Nephron (organoid): ENCODE measurements at regions not wholly inside any gene's neighbourhood (a gene's known extent, or its start where the extent isn't known, plus 50 kb on each side); places are given as distances from the start of the nearest gene placed in this dataset.

Experiments used
- H3K27ac Mint-ChIP-seq, 3 experiments: 2 replicates each; pipeline ENCODE4 v1.8.0; 2020; ENCODE audit warnings: mixed read lengths in 3 of 3, mild to moderate bottlenecking in 2 of 3, moderate library complexity in 1 of 3
- H3K27me3 Mint-ChIP-seq: 2 replicates; pipeline ENCODE4 v1.8.0; 2021; ENCODE audit warnings: low read depth, mild to moderate bottlenecking, moderate library complexity, mixed read lengths
- H3K36me3 Mint-ChIP-seq: 2 replicates; pipeline ENCODE4 v1.8.0; 2020; ENCODE audit warnings: low read depth, mixed read lengths
- H3K4me1 Mint-ChIP-seq: 2 replicates; pipeline ENCODE4 v1.8.0; 2020; ENCODE audit warnings: mixed read lengths
- H3K4me3 Mint-ChIP-seq, 3 experiments: 2 replicates each; pipeline ENCODE4 v1.8.0; 2020; ENCODE audit warnings: mild to moderate bottlenecking in 3 of 3, mixed read lengths in 3 of 3, moderate library complexity in 2 of 3
- H3K9me3 Mint-ChIP-seq: 2 replicates; pipeline ENCODE4 v1.8.0; 2020; ENCODE audit warnings: mixed read lengths
- TF ChIP-seq, protein P1 (sequence below), 3 experiments: fragments of 200-600 bp; sonication (generic); IDR thresholded peaks; one replicate each; pipeline ENCODE4 v1.5.0; 2021; ENCODE audit warnings: antibody characterized with exemption in 3 of 3; ENCODE audit not compliant: unreplicated experiment in 3 of 3

DNA sequence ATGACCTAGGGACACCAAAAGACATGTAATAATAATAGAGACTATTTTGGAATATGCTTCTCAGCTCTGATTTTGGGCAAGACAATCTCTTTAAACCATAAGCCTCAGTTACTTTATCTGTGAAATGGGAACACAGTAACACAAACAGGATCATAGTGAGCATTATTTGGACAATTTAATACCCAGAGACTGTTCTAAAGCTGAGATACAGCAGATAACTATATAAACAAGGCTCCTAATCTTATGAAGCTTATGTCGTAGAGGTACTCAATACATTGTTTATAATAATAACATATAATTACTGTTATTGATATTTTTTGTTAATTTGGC lies 250.8 kb downstream of the SEC61B start:
- Mint-ChIP-seq H3K27ac (no peak overlapping the region), H3K4me3 (no peak overlapping the region), H3K9me3 (no peaks in the 10 kb centered on the region), H3K36me3 (no peaks in the 10 kb centered on the region), H3K4me1 (peaks cover 8% of the 10 kb centered on the region), H3K27me3 (no peaks in the 10 kb centered on the region)
- TF ChIP-seq, protein P1, sequence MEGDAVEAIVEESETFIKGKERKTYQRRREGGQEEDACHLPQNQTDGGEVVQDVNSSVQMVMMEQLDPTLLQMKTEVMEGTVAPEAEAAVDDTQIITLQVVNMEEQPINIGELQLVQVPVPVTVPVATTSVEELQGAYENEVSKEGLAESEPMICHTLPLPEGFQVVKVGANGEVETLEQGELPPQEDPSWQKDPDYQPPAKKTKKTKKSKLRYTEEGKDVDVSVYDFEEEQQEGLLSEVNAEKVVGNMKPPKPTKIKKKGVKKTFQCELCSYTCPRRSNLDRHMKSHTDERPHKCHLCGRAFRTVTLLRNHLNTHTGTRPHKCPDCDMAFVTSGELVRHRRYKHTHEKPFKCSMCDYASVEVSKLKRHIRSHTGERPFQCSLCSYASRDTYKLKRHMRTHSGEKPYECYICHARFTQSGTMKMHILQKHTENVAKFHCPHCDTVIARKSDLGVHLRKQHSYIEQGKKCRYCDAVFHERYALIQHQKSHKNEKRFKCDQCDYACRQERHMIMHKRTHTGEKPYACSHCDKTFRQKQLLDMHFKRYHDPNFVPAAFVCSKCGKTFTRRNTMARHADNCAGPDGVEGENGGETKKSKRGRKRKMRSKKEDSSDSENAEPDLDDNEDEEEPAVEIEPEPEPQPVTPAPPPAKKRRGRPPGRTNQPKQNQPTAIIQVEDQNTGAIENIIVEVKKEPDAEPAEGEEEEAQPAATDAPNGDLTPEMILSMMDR (IDR thresholded peaks at IDR 0.05; ENCODE audit: unreplicated experiment in 3 of 3), result no peak

DNA sequence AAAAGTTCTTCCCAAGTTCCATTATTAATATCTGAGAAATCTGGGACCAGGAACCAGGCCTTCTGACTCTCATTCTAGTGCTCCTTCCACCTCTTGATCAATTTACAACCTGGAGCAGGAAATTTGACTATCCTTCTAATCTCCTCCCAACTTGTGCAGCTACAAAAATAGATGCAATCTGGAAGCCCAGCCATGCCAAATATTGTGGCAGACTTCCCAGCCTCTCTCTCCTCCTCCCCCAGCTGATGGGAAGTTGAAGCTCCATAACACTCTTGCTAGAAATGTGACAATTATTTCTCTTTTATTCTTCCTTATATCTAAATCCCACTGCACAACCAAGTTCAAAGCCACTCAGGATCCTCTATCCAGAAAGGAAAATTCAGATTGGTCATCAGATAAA lies 252.1 kb downstream of the SEC61B start:
- no peaks in the 10 kb centered on the region for H3K27me3 Mint-ChIP-seq
- H3K4me3 Mint-ChIP-seq, result no peak overlapping the region
- H3K36me3 Mint-ChIP-seq, result no peaks in the 10 kb centered on the region
- H3K9me3 Mint-ChIP-seq, result no peaks in the 10 kb centered on the region
- no peak overlapping the region for H3K27ac Mint-ChIP-seq
- H3K4me1 Mint-ChIP-seq, result peaks cover 8% of the 10 kb centered on the region
- TF ChIP-seq, protein P1 (IDR thresholded peaks at IDR 0.05; ENCODE audit: unreplicated experiment in 3 of 3), result no peak

DNA sequence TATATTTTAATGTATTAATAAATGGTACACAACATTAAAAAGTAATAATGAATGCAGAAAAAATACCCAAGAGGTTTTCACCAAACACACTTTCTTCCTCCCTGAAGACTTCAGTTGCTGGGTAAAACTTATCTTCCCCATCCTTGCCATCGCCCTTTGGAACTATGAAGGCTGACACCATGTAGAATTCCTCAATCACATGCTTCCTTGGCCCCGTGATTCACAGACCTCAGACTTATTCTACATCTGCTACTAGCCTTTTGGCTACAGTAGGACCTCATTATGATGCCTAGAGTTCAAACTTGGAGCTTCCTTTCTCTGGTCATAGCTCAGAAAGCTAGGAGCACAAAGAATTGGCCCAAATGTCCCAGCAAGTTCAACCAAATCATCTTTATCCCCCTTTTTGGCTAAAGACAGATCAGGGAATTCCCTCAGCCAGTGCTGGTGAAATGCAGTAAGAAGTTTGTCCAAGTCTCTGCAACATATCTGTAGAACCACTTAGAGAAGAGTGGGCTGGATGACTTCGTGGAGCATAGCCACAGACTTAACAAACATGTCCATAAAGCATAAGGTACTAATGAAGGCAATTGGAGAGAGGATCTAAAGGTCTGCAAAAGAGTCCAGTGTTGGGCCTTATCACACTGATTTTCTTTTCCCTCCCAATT lies 253.5 kb downstream of the SEC61B start:
- peaks cover 8% of the 10 kb centered on the region for H3K4me1 Mint-ChIP-seq
- H3K27me3 Mint-ChIP-seq, result no peaks in the 10 kb centered on the region
- no peaks in the 10 kb centered on the region for H3K36me3 Mint-ChIP-seq
- TF ChIP-seq, protein P1 (IDR thresholded peaks at IDR 0.05; ENCODE audit: unreplicated experiment in 3 of 3), result no peak
- no peak overlapping the region for H3K4me3 Mint-ChIP-seq
- H3K27ac Mint-ChIP-seq, result no peak overlapping the region
- no peaks in the 10 kb centered on the region for H3K9me3 Mint-ChIP-seq

DNA sequence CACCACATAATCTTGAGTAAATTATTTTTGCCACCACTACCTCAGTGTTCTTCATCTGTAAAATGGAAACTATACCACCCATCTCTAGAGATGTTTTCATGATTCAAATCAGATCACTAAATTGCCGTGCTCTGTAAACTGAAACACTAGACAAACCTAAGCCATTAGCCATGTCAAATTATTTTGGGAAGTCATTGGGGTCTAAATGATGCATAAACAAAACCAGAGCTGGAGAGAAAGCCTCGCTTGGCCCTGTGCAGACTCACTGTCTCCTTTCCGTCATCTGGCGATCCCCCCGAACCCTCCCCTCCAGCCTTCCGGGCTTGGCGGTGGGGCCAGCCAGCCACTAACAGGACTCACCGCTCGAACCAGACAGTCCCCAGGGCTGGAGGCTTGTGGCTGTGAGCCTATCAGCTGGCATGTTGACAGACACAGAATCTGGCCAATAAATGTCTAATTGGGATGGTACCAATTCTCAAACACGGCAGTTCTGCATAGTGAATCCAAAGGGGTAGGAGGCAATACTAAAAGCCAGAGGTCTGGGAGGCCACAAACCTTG lies 256.5 kb downstream of the SEC61B start:
- no peaks in the 10 kb centered on the region for H3K27me3 Mint-ChIP-seq
- no peaks in the 10 kb centered on the region for H3K36me3 Mint-ChIP-seq
- no peak overlapping the region for H3K4me3 Mint-ChIP-seq
- no peaks in the 10 kb centered on the region for H3K9me3 Mint-ChIP-seq
- H3K4me1 Mint-ChIP-seq, result peaks cover 8% of the 10 kb centered on the region
- H3K27ac Mint-ChIP-seq, result no peak overlapping the region
- TF ChIP-seq, protein P1 (IDR thresholded peaks at IDR 0.05; ENCODE audit: unreplicated experiment in 3 of 3), result no peak

DNA sequence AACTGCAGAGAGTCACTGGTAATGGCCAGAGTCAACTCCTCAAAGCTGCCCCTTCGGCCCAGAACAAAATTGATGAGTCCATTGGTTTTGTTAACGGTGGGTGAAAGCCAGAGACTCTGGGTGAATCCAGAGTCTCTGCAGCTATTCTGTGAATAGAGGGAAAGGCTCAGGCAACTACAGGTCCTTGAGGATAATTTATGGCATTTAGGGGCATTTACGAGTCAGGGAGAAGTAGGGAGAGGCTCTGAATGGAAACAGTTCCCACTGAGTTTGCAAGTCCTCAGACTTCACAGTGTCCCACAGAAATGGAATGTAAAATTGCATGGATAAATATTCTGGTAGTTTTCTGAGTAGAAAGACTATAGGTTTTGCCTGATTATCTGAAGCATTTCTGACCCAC lies 257.8 kb downstream of the SEC61B start:
- Mint-ChIP-seq H3K27me3 (no peaks in the 10 kb centered on the region), H3K36me3 (no peaks in the 10 kb centered on the region), H3K27ac (no peak overlapping the region), H3K4me1 (no peaks in the 10 kb centered on the region), H3K9me3 (no peaks in the 10 kb centered on the region), H3K4me3 (no peak overlapping the region)
- TF ChIP-seq, protein P1 (IDR thresholded peaks at IDR 0.05; ENCODE audit: unreplicated experiment in 3 of 3), result no peak

DNA sequence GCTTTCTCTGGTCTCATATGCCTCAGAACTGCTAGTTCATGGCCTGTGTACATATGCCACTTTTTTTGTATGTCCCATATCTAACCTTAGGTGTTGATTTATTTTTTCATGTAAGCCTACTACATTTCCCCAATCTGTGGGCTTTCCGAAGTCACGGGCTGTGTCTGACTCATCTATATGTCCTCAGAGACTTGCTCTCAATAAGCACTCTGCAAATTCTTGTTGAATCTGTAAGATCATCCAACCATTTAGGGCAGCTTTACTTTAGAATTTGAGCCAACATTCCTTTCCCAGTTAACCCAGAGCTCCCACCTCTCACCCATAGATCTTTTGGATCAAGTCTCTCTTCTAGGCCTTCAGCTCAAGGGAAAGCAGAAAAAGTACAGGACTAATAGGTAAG lies 263.4 kb downstream of the SEC61B start:
- peaks cover 3% of the 10 kb centered on the region for H3K9me3 Mint-ChIP-seq
- no peak overlapping the region for H3K4me3 Mint-ChIP-seq
- TF ChIP-seq, protein P1 (IDR thresholded peaks at IDR 0.05; ENCODE audit: unreplicated experiment in 3 of 3), result no peak
- peaks cover 3% of the 10 kb centered on the region for H3K27me3 Mint-ChIP-seq
- H3K4me1 Mint-ChIP-seq, result no peaks in the 10 kb centered on the region
- H3K27ac Mint-ChIP-seq, result no peak overlapping the region
- H3K36me3 Mint-ChIP-seq, result no peaks in the 10 kb centered on the region
